ENCODE measurements at regions not wholly inside any gene's neighbourhood (a gene's known extent, or its start where the extent isn't known, plus 50 kb on each side); places are given as distances from the start of the nearest gene placed in this dataset.

- no peak for TF ChIP-seq CTCF (IDR thresholded peaks at IDR 0.05)
- TF ChIP-seq POLR2AphosphoS5 (IDR thresholded peaks at IDR 0.05) = no peak
These were observed 120.1 kb upstream of the SLC25A36 start for GRCh38 chr3:140821493-140821892.

Measured in transverse colon (tissue), 4 donors.